HCT116 (cell line): ENCODE measurements at regions not wholly inside any gene's neighbourhood (a gene's known extent, or its start where the extent isn't known, plus 50 kb on each side); places are given as distances from the start of the nearest gene placed in this dataset.

Source experiments
- ATAC-seq: fragments of 200-7000 bp; cut with Tn5 transposase; 2 replicates; pipeline ENCODE4 v1.9.1; 2020; ENCODE audit warnings: mild to moderate bottlenecking, moderate library complexity
- BruUV-seq: library from RNA; stranded (reverse); fragments of 400-500 nt; replicated peaks from 2 replicates; lab custom pipeline; 2021; lab: Mats Ljungman, UMichigan
- CTCF ChIA-PET: fragments of 300-600 bp; sonication (Branson Sonifier 250); formaldehyde crosslinking; loops from one replicate; lab custom pipeline; 2021; ENCODE audit warnings: antibody characterized with exemption; lab: Charles Lee
- POLR2A ChIA-PET: fragments of 300-600, 350-600 bp; sonication (Branson Sonifier 250); formaldehyde crosslinking; loops from one replicate; lab custom pipeline; 2021; ENCODE audit warnings: antibody characterized with exemption; lab: Charles Lee
- RAD21 ChIA-PET, 2 experiments: fragments of 300-600 bp; sonication (Branson Sonifier 250); formaldehyde crosslinking; loops; one replicate each; lab custom pipeline; 2023; ENCODE audit warnings: low total read pairs in 2 of 2; ENCODE audit not compliant: uncharacterized antibody in 2 of 2, unreplicated experiment in 2 of 2, low non-redundant PET in 1 of 2; lab: Charles Lee
- DNase-seq: peaks from one replicate; pipeline ENCODE4 v3.0.0-alpha.2; 2010; ENCODE audit warnings: low read depth, low spot score
- H2AFZ ChIP-seq: fragments of 200-600 bp; shearing (Covaris generic), sonication (generic); 2 replicates; pipeline ENCODE4 v1.6.1; 2017; ENCODE audit warnings: low read depth, mixed run types, mixed read lengths, antibody characterized with exemption, low read length; ENCODE audit not compliant: poor library complexity, severe bottlenecking
- H3K27ac ChIP-seq: 2 replicates; pipeline ENCODE4 v1.5.1; 2012; ENCODE audit warnings: low read depth, low read length
- H3K27me3 ChIP-seq: fragments of 200-600 bp; sonication (generic); 2 replicates; pipeline ENCODE4 v1.6.1; 2016; ENCODE audit warnings: mixed run types, low read length, mixed read lengths; ENCODE audit not compliant: insufficient read depth
- H3K36me3 ChIP-seq, 2 experiments: fragments of 200-500 bp in 1 of 2; fragments of 200-600 bp in 1 of 2; sonication (Bioruptor generic) in 1 of 2; sonication (generic) in 1 of 2; 2 replicates each; pipeline versions ENCODE4 v1.5.1 to v1.6.1; 2014 to 2016; ENCODE audit warnings: low read length in 2 of 2, inconsistent platforms in 1 of 2, mixed read lengths in 1 of 2, mixed run types in 1 of 2; ENCODE audit not compliant: insufficient read depth in 2 of 2, control insufficient read depth in 1 of 2
- H3K4me1 ChIP-seq, 2 experiments: fragments of 200-600 bp in 1 of 2; sonication (generic) in 1 of 2; 2 replicates each; pipeline versions ENCODE4 v1.5.1 to v1.6.1; 2012 to 2017; ENCODE audit warnings: low read length in 2 of 2, inconsistent platforms in 1 of 2, mild to moderate bottlenecking in 1 of 2, mixed read lengths in 1 of 2, mixed run types in 1 of 2, moderate library complexity in 1 of 2; ENCODE audit not compliant: insufficient read depth in 2 of 2, control insufficient read depth in 1 of 2
- H3K4me2 ChIP-seq: fragments of 200-600 bp; sonication (generic); 2 replicates; pipeline ENCODE4 v1.6.1; 2017; ENCODE audit warnings: mixed run types, low read length, mixed read lengths
- H3K4me3 ChIP-seq, 2 experiments: fragments of 200-600 bp in 1 of 2; sonication (generic) in 1 of 2; replicated peaks in 1 of 2; 2 replicates each; pipeline ENCODE4 v1.5.1; 2011 to 2016; ENCODE audit warnings: low read length in 2 of 2, control low read depth in 1 of 2, low read depth in 1 of 2, mild to moderate bottlenecking in 1 of 2, mixed read lengths in 1 of 2, mixed run types in 1 of 2
- H3K79me2 ChIP-seq: fragments of 200-600 bp; sonication (generic); 2 replicates; pipeline ENCODE4 v1.6.1; 2017; ENCODE audit warnings: mild to moderate bottlenecking, mixed run types, low read length, moderate library complexity, mixed read lengths; ENCODE audit not compliant: insufficient read depth
- H3K9ac ChIP-seq: fragments of 200-600 bp; sonication (generic); 2 replicates; pipeline ENCODE4 v1.6.1; 2016; ENCODE audit warnings: low read length, mixed read lengths
- H3K9me2 ChIP-seq: fragments of 200-600 bp; sonication (generic), shearing (Covaris generic); 2 replicates; pipeline ENCODE4 v1.6.1; 2017; ENCODE audit warnings: mixed run types, mild to moderate bottlenecking, moderate library complexity; ENCODE audit not compliant: insufficient read depth
- H3K9me3 ChIP-seq, 2 experiments: fragments of 200-500 bp in 1 of 2; fragments of 200-600 bp in 1 of 2; sonication (Bioruptor generic) in 1 of 2; sonication (generic) in 1 of 2; 2 replicates each; pipeline ENCODE4 v1.6.1; 2014 to 2017; ENCODE audit warnings: low read length in 2 of 2, mixed read lengths in 2 of 2, inconsistent platforms in 1 of 2, low read depth in 1 of 2, mild to moderate bottlenecking in 1 of 2, mixed run types in 1 of 2, moderate library complexity in 1 of 2; ENCODE audit not compliant: control insufficient read depth in 1 of 2, insufficient read depth in 1 of 2
- H4K20me1 ChIP-seq: fragments of 200-600 bp; sonication (generic), shearing (Covaris generic); 2 replicates; pipeline ENCODE4 v1.6.1; 2017; ENCODE audit warnings: mixed run types, mild to moderate bottlenecking, moderate library complexity; ENCODE audit not compliant: insufficient read depth
- CBX3 ChIP-seq: IDR thresholded peaks from 2 replicates; pipeline ENCODE4 v1.6.1; 2012; ENCODE audit warnings: low read depth
- EGR1 ChIP-seq: IDR thresholded peaks from 2 replicates; pipeline ENCODE4 v1.6.1; 2012; ENCODE audit warnings: low read depth
- EZH2 ChIP-seq: fragments of 200-600 bp; sonication (generic); IDR thresholded peaks from 2 replicates; pipeline ENCODE4 v1.6.1; 2017; ENCODE audit warnings: antibody characterized with exemption, mixed run types
- POLR2AphosphoS5 ChIP-seq: IDR thresholded peaks from 2 replicates; pipeline ENCODE4 v1.6.1; 2011; ENCODE audit warnings: mild to moderate bottlenecking, low read depth, low read length, moderate library complexity
- SIN3A ChIP-seq: IDR thresholded peaks from 2 replicates; pipeline ENCODE4 v1.6.1; 2012; ENCODE audit warnings: low read depth
- SRF ChIP-seq: IDR thresholded peaks from 2 replicates; pipeline ENCODE4 v1.6.1; 2012; ENCODE audit warnings: low read depth
- ZFX ChIP-seq: fragments of 450-650 bp; IDR thresholded peaks from 2 replicates; pipeline ENCODE4 v1.6.1; 2017
- intact Hi-C: fragments of 100-400 bp; cut with micrococcal nuclease; formaldehyde crosslinking; loops from 2 replicates; pipeline ENCODE4 v1.10.0; 2022
- TF ChIP-seq, protein P1 (sequence below): IDR thresholded peaks from 2 replicates; pipeline ENCODE4 v1.6.1; 2012
- TF ChIP-seq, protein P2 (sequence below): IDR thresholded peaks from 2 replicates; pipeline ENCODE4 v1.6.1; 2012; ENCODE audit warnings: low read depth
- TF ChIP-seq, protein P3 (sequence below): IDR thresholded peaks from 2 replicates; pipeline ENCODE4 v1.6.1; 2011; ENCODE audit warnings: mild to moderate bottlenecking, low read length, moderate library complexity; ENCODE audit not compliant: insufficient replicate concordance; ENCODE audit errors: extremely low read depth

DNA sequence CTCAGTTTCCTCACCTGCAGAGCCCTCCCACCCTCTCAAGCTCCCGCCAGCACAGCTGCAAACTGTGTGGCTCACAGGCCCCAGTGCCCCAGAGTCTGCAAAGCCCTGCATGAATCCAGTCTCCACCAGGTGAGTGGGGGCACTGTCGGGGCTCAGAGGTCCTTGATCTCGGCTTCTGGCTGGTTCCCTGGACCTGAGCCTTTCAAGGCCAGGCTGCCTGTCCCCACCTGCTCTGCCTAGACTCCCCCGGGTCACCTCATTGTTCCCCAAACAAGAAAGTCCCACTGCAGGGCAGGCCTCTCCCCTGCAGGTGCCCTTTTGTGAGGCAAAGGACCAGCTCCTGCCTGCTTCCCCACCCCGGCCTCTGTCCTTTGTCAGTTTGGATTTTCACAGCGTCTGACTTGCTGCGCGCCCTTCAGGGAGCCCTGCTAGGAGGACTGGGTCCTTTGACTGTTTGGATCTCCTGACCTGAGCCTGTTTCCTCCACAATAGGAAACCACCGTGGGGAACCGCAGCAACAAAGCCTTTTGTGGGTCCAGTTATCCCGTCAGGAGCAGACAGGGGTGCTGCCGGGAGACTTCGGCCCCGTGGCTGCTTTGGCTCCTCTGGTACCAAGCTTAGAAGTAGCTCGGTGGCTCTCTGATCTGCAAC, 200.5 kb upstream of the HDAC4 start:
- H4K20me1 ChIP-seq, result no peaks in the 10 kb centered on the region
- no peak overlapping the region for H3K4me3 ChIP-seq
- H2AFZ ChIP-seq, result no peak overlapping the region
- POLR2A ChIA-PET, result no interaction called here
- no peak overlapping the region for H3K9ac ChIP-seq
- no peaks in the 10 kb centered on the region for H3K79me2 ChIP-seq
- RAD21 ChIA-PET, result no interaction called here
- ATAC-seq, result no peak
- no peaks in the 10 kb centered on the region for H3K36me3 ChIP-seq
- BruUV-seq, result no TSS peak
- intact Hi-C loops, result no loop called here
- DNase-seq, result no peak
- H3K9me3 ChIP-seq, result no peaks in the 10 kb centered on the region; a peak in 1 of 4 replicates
- no peaks in the 10 kb centered on the region; the same call in 1 of the 2 replicates for H3K27me3 ChIP-seq
- H3K4me2 ChIP-seq, result no peak overlapping the region
- no peaks in the 10 kb centered on the region for H3K9me2 ChIP-seq
- CTCF ChIA-PET, result no interaction called here
- TF ChIP-seq, protein P1, sequence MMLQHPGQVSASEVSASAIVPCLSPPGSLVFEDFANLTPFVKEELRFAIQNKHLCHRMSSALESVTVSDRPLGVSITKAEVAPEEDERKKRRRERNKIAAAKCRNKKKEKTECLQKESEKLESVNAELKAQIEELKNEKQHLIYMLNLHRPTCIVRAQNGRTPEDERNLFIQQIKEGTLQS, result no peak
- TF ChIP-seq, protein P2, sequence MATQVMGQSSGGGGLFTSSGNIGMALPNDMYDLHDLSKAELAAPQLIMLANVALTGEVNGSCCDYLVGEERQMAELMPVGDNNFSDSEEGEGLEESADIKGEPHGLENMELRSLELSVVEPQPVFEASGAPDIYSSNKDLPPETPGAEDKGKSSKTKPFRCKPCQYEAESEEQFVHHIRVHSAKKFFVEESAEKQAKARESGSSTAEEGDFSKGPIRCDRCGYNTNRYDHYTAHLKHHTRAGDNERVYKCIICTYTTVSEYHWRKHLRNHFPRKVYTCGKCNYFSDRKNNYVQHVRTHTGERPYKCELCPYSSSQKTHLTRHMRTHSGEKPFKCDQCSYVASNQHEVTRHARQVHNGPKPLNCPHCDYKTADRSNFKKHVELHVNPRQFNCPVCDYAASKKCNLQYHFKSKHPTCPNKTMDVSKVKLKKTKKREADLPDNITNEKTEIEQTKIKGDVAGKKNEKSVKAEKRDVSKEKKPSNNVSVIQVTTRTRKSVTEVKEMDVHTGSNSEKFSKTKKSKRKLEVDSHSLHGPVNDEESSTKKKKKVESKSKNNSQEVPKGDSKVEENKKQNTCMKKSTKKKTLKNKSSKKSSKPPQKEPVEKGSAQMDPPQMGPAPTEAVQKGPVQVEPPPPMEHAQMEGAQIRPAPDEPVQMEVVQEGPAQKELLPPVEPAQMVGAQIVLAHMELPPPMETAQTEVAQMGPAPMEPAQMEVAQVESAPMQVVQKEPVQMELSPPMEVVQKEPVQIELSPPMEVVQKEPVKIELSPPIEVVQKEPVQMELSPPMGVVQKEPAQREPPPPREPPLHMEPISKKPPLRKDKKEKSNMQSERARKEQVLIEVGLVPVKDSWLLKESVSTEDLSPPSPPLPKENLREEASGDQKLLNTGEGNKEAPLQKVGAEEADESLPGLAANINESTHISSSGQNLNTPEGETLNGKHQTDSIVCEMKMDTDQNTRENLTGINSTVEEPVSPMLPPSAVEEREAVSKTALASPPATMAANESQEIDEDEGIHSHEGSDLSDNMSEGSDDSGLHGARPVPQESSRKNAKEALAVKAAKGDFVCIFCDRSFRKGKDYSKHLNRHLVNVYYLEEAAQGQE, result no peak
- TF ChIP-seq ZFX, result no peak
- TF ChIP-seq POLR2AphosphoS5, result no peak
- no peak for TF ChIP-seq EGR1
- TF ChIP-seq, protein P3, sequence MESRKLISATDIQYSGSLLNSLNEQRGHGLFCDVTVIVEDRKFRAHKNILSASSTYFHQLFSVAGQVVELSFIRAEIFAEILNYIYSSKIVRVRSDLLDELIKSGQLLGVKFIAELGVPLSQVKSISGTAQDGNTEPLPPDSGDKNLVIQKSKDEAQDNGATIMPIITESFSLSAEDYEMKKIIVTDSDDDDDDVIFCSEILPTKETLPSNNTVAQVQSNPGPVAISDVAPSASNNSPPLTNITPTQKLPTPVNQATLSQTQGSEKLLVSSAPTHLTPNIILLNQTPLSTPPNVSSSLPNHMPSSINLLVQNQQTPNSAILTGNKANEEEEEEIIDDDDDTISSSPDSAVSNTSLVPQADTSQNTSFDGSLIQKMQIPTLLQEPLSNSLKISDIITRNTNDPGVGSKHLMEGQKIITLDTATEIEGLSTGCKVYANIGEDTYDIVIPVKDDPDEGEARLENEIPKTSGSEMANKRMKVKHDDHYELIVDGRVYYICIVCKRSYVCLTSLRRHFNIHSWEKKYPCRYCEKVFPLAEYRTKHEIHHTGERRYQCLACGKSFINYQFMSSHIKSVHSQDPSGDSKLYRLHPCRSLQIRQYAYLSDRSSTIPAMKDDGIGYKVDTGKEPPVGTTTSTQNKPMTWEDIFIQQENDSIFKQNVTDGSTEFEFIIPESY, result no peak
- no peak for TF ChIP-seq CBX3
- no peak for TF ChIP-seq SRF
- no peak for TF ChIP-seq EZH2
- no peak for TF ChIP-seq SIN3A
- H3K4me1 ChIP-seq, result no peaks in the 10 kb centered on the region
- H3K27ac ChIP-seq, result no peak overlapping the region
